Stimulated activated CD8-positive, alpha-beta memory T cell treated with anti-CD3 and anti-CD28 coated beads, Interleukin-12 subunit alpha, Interleukin-12 subunit beta, amount 100 ng/mL, for 24 hours (primary cell): ENCODE measurements at regions not wholly inside any gene's neighbourhood (a gene's known extent, or its start where the extent isn't known, plus 50 kb on each side); places are given as distances from the start of the nearest gene placed in this dataset.
"Not testable (repeated sequence)": the region's sequence is repeated elsewhere in the genome, so short reads cannot be mapped to it uniquely, and the experiment has no call there.

Source experiments
- DNase-seq: peaks from one replicate; pipeline ENCODE4 v3.0.0-alpha.2; 2020; ENCODE audit errors: extremely low read depth

DNA sequence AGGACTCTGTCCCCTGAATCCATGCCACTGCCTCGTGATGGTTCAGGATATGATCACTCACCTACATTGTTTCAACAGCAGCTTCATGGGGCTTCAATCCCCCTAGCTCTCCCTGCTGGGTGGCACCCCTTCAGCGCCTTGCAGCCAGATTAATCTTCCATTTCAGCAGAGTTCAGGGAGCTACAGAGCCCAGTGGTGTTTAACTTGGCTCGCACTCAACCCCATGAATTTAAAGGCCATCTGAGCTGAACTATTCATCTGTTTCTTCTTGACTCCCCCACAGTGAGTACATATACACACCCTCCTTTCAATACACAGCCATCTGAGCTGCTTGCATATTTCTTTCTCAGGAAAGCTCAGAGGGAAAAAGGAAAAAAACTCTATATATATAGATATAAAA, 202.8 kb upstream of the C16orf82 start:
- no peak for DNase-seq

DNA sequence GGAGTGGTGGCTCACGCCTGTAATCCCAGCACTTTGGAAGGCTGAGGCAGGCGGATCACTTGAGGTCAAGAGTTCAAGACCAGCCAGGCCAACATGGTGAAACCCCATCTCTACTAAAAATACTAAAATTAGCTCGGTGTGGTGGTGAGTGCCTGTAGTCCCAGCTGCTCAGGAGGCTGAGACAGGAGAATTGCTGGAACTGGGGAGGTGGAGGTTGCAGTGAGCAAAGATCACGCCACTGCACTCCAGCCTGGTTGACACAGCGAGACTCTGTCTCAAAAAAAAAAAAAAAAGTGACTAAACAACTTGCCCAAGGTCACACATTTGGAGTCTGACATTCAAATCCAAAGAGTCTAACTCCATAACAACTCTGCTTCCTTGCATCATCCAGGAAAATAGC, 192.4 kb upstream of the C16orf82 start:
- DNase-seq, result not testable (repeated sequence)

- no peak for DNase-seq
Observed at GRCh38 chr16:26877421-26877820, 189.3 kb upstream of the C16orf82 start.

DNA sequence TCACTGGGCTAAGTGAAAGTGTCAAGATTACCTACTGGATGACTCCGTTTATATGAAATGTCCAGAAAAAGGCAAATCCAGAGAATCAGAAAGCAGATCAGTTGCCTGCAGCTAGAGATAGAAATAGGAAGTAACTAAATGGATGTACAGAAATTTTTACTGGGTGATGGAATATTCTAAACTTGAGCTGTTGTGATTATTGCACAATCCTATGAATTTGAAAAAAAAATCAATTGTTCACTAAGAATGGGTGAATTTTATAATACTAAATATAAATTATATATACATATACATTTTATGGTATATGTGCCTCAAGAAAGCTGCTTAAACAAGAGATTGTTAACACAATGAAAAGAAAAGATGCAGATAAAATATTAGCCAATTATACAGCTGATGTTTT, 181.1 kb upstream of the C16orf82 start:
- no peak for DNase-seq

DNA sequence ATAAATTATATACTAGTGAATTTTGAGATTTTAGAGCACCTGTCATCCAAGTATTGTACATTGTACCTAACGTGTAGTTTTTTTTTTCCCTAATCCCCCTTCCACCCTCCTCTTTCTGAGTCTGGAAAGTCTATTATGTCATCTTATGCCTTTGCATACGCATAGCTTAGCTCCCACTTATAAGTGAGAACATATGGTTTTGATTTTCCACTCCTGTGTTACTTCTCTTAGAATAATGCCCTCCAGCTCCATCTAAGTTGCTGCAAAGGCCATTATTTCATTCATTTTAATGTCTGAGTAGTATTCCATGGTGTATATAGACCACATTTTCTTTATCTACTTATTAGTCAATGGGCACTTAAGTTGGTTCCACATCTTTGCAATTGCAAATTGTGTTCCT, 177.0 kb upstream of the C16orf82 start:
- no peak for DNase-seq

- DNase-seq, result no peak
Observed at GRCh38 chr16:26898200-26898599, 168.5 kb upstream of the C16orf82 start.

- no peak for DNase-seq
Observed at GRCh38 chr16:26901196-26901861, 165.4 kb upstream of the C16orf82 start.

DNA sequence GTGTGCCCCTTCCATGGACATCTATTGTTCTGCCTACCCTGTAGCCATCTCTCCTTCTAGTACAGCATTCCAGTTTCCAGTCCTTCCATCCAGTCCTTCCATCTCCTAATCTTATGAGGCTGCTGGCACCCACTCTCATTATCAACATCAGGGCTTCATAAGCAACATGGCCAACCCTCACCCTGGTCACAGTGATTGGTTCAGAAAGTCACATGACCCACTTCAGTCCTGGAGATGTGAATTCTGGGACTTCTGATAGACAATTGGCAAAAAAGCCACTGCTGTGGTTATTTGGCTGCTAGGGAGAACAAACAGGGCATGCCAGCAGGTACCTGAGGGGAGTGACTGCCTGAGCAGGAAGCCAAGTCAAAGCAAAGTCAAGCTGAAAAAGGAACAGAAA, 164.7 kb upstream of the C16orf82 start:
- DNase-seq, result no peak

GRCh38 chr16:26905336-26905735, 161.4 kb upstream of the C16orf82 start:
- DNase-seq, result no peak

DNA sequence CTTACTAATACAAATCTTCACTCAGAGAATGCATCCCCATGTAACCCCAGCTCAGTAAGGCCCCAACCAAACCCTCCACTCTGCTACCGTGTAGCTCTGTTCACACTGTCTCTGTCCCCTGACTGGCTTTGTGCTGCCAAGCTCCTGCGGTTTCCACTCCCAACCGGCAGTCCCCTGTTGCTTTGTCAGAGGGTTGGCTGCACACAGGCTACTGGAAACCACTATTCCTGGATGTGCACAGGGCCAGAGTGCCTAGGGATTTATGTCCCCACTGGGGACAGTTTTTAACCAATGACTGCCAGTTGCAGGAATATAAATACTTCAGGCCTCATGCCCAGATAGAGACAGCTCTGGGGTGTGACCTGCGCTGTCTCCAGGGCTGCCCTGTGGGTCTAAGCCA, 157.1 kb upstream of the C16orf82 start:
- no peak for DNase-seq

- no peak for DNase-seq
Observed at GRCh38 chr16:26911436-26911835, 155.3 kb upstream of the C16orf82 start.

GRCh38 chr16:26913851-26914250, 152.9 kb upstream of the C16orf82 start:
- no peak for DNase-seq

- no peak for DNase-seq
Observed at GRCh38 chr16:26930786-26931581, 135.7 kb upstream of the C16orf82 start.

GRCh38 chr16:26950636-26951035, 116.1 kb upstream of the C16orf82 start:
- no peak for DNase-seq

- DNase-seq, result no peak
Observed at GRCh38 chr16:26951950-26952349, 114.8 kb upstream of the C16orf82 start.

DNA sequence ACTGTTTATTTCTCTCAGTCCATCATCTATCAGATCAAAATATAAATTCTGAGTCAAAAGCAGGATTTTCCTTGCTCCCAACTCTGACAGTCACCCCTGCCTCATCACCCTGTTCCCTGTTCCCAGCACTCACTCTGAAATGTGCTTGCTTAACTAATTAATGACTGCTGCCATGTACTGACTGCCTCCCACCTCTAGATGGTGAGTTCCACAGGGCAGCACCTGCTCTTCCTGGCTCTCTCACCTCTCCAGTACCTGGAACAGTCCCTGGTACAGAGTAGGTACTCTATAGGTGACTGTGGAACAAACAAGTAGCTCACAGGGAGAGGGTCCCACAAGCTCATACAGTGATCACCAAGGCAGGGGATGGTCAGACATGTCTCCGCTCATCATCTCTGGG, 114.3 kb upstream of the C16orf82 start:
- no peak for DNase-seq

DNA sequence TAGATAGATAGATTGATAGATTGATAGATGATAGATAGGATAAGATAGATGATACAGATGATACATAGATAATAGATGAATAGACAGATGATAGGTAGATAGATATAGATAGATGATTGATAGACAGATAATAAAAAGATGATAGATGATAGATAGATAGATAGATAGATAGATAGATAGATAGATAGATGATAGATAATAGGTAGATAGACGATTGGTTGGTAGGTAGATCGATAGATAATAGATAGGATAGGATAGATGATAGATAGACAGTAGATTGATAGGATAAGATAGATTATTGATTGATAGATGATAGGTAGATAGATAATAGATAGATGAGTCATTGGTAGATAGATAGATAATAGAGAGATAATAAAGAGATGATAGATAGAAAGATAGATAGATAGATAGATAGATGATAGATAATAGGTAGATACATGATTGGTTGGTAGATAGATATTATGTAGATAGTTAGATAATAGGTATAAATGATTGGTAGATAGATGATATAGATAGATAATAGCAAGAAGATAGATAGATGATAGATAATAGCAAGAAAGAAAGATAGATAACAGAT, 109.4 kb upstream of the C16orf82 start:
- no peak for DNase-seq

DNA sequence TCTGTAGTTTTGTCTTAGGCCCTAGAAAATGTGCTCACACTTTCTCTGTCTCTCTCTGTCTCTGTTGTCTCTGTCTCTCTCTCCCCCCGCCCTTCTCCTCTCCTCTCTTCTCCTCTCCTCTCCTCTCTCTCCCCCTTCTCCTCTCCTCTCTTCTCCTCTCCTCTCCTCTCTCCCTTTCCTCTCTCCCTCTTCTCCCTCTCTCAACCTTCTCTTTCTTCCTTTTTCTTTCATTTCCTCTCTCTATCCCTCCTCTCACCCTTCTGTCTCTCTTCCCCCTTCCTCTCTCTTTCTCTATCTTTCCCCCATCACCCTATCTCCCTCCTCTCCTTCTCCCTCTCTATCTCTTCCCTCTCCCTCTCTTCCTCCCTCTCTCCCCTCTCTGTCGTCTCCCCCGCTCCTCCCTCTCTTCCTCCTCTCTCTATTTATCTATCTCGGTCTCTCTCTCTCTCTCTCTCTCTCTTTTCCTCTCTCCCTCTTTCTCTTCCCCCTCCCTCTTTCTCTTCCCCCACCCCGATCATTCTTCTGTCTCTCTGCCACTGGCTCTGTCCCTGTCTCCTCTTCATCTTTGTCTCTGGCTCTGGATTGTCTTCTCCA, 107.2 kb upstream of the C16orf82 start:
- no peak for DNase-seq

GRCh38 chr16:26961459-26961858, 105.3 kb upstream of the C16orf82 start:
- no peak for DNase-seq

GRCh38 chr16:26963109-26963508, 103.6 kb upstream of the C16orf82 start:
- no peak for DNase-seq

DNA sequence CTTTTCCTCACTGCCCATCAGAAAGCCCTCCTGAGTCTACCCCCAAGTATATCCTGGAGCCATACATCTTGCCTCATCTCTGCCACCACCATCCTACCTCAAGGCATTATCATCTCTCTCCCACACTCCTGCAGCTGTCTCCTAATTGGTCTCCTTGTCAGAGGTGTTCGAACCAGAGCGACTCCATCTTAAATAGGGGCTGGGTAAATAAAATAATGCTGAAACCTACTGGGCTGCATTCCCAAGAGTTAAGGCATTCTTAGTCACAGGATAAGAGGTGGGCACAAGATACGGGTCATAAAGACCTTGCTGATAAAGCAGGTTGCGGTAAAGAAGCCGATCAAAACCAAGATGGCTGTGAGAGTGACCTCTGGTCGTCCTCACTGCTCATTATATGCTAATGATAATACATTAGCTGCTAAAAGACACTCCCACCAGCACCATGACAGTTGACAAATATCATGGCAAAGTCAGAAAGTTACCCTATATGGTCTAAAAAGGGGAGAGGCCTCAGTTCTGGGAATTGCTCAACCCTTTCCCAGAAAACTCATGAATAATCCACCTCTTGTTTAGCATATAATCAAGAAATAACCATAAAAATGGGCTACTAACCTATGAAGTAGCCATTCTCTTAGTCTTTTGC, 97.0 kb upstream of the C16orf82 start:
- no peak for DNase-seq

GRCh38 chr16:26970292-26970691, 96.4 kb upstream of the C16orf82 start:
- DNase-seq, result no peak
